MM.1S (cell line): ENCODE measurements at regions not wholly inside any gene's neighbourhood (a gene's known extent, or its start where the extent isn't known, plus 50 kb on each side); places are given as distances from the start of the nearest gene placed in this dataset.

Experiments used
- EZH2 ChIP-seq: fragments of 300-600 bp; sonication (generic); optimal IDR thresholded peaks from 2 replicates; pipeline ENCODE3; 2017; ENCODE audit warnings: low read depth, mild to moderate bottlenecking, antibody characterized with exemption, low read length, mixed read lengths
- EZH2phosphoT487 ChIP-seq: fragments of 300-600 bp; sonication (generic); IDR thresholded peaks from 2 replicates; pipeline ENCODE4 v1.6.1; 2018; ENCODE audit warnings: antibody characterized with exemption, low read length
- TF ChIP-seq, protein P1 (sequence below): fragments of 300-600 bp; sonication (generic); IDR thresholded peaks from 2 replicates; pipeline ENCODE4 v1.5.1; 2016; ENCODE audit warnings: antibody characterized with exemption, low read length, mixed read lengths

DNA sequence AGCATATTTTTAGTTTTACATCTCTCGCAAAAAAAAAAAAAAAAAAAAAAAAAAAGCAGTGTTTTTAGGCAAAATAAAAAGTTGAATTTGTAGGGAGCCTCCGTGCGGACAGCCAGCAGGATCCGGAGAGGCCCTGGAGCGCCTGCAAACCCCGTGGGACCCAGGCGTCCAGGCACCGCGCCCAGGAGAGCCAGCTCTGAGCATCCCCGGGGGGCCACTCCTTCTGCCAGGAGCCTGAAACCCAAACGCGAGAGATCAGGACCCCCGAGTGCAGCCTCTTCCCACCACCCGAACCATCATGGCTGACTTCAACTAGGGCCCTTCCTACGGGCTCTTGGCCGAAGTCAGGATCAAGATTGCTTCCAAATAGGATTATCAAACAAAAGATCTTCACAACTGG lies 54.1 kb upstream of the LY86 start:
- TF ChIP-seq, protein P1, sequence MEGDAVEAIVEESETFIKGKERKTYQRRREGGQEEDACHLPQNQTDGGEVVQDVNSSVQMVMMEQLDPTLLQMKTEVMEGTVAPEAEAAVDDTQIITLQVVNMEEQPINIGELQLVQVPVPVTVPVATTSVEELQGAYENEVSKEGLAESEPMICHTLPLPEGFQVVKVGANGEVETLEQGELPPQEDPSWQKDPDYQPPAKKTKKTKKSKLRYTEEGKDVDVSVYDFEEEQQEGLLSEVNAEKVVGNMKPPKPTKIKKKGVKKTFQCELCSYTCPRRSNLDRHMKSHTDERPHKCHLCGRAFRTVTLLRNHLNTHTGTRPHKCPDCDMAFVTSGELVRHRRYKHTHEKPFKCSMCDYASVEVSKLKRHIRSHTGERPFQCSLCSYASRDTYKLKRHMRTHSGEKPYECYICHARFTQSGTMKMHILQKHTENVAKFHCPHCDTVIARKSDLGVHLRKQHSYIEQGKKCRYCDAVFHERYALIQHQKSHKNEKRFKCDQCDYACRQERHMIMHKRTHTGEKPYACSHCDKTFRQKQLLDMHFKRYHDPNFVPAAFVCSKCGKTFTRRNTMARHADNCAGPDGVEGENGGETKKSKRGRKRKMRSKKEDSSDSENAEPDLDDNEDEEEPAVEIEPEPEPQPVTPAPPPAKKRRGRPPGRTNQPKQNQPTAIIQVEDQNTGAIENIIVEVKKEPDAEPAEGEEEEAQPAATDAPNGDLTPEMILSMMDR, result no peak
- TF ChIP-seq EZH2 (no peak), EZH2phosphoT487 (no peak)
